ENCODE measurements at regions not wholly inside any gene's neighbourhood (a gene's known extent, or its start where the extent isn't known, plus 50 kb on each side); places are given as distances from the start of the nearest gene placed in this dataset.

DNA sequence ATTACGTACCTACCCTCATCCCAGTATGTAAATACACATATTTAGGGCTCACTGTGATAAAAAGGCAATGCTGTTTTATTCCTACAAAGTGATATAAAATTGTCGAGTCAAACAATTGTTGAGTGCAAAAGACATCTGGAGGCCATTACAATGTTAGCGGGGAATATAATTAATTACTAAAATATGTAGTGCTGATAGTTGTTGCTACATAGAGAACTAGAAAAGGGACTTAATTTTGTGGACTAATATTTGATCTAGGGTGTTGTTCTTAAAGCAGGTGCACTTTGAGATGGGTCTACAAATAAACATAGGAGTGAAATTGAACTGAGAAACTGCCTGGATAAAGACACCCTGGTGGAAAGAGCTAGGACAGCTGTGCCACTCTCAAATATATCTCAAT lies 300.1 kb downstream of the NOL4 start:
- no peaks in the 10 kb centered on the region for H3K36me3 ChIP-seq (ENCODE audit: control insufficient read depth, insufficient read depth, low read length)
- H3K27ac ChIP-seq (ENCODE audit: low read length), result no peak overlapping the region
- DNase-seq (ENCODE audit: low read depth, low spot score), result no peak
- no CpG with 5 or more reads among the region's 3 CpGs for WGBS (ENCODE audit: insufficient coverage, insufficient read length)
- no peaks in the 10 kb centered on the region for H3K4me1 ChIP-seq (ENCODE audit: control insufficient read depth, insufficient read depth, low read length)
- no peaks in the 10 kb centered on the region for H3K27me3 ChIP-seq (ENCODE audit: control insufficient read depth, insufficient read depth, low read length)
- H3K9me3 ChIP-seq (ENCODE audit: control insufficient read depth, insufficient read depth, low read length), result no peaks in the 10 kb centered on the region
- H3K4me3 ChIP-seq (ENCODE audit: low read length), result no peak overlapping the region

GRCh38 chr18:33923980-33924379 lies 300.7 kb downstream of the NOL4 start:
- no peak overlapping the region for H3K4me3 ChIP-seq (ENCODE audit: low read length)
- no peaks in the 10 kb centered on the region for H3K27me3 ChIP-seq (ENCODE audit: control insufficient read depth, insufficient read depth, low read length)
- no CpG with 5 or more reads among the region's 3 CpGs for WGBS (ENCODE audit: insufficient coverage, insufficient read length)
- H3K36me3 ChIP-seq (ENCODE audit: control insufficient read depth, insufficient read depth, low read length), result no peaks in the 10 kb centered on the region
- no peak overlapping the region for H3K27ac ChIP-seq (ENCODE audit: low read length)
- no peaks in the 10 kb centered on the region for H3K4me1 ChIP-seq (ENCODE audit: control insufficient read depth, insufficient read depth, low read length)
- no peak for DNase-seq (ENCODE audit: low read depth, low spot score)
- H3K9me3 ChIP-seq (ENCODE audit: control insufficient read depth, insufficient read depth, low read length), result no peaks in the 10 kb centered on the region

GRCh38 chr18:33918571-33918970 lies 306.1 kb downstream of the NOL4 start:
- no peaks in the 10 kb centered on the region for H3K36me3 ChIP-seq (ENCODE audit: control insufficient read depth, insufficient read depth, low read length)
- no peak for DNase-seq (ENCODE audit: low read depth, low spot score)
- H3K27ac ChIP-seq (ENCODE audit: low read length), result no peak overlapping the region
- H3K27me3 ChIP-seq (ENCODE audit: control insufficient read depth, insufficient read depth, low read length), result no peaks in the 10 kb centered on the region
- no CpG with 5 or more reads among the region's 3 CpGs for WGBS (ENCODE audit: insufficient coverage, insufficient read length)
- H3K9me3 ChIP-seq (ENCODE audit: control insufficient read depth, insufficient read depth, low read length), result no peaks in the 10 kb centered on the region
- no peak overlapping the region for H3K4me3 ChIP-seq (ENCODE audit: low read length)
- no peaks in the 10 kb centered on the region for H3K4me1 ChIP-seq (ENCODE audit: control insufficient read depth, insufficient read depth, low read length)

- no peaks in the 10 kb centered on the region for H3K36me3 ChIP-seq (ENCODE audit: control insufficient read depth, insufficient read depth, low read length)
- H3K4me1 ChIP-seq (ENCODE audit: control insufficient read depth, insufficient read depth, low read length), result no peaks in the 10 kb centered on the region
- H3K4me3 ChIP-seq (ENCODE audit: low read length), result no peak overlapping the region
- no CpG with 5 or more reads among the region's 4 CpGs for WGBS (ENCODE audit: insufficient coverage, insufficient read length)
- DNase-seq (ENCODE audit: low read depth, low spot score), result no peak
- H3K27me3 ChIP-seq (ENCODE audit: control insufficient read depth, insufficient read depth, low read length), result no peaks in the 10 kb centered on the region
- H3K27ac ChIP-seq (ENCODE audit: low read length), result no peak overlapping the region
- no peaks in the 10 kb centered on the region for H3K9me3 ChIP-seq (ENCODE audit: control insufficient read depth, insufficient read depth, low read length)
These were observed 308.5 kb downstream of the NOL4 start for GRCh38 chr18:33916200-33916599.

DNA sequence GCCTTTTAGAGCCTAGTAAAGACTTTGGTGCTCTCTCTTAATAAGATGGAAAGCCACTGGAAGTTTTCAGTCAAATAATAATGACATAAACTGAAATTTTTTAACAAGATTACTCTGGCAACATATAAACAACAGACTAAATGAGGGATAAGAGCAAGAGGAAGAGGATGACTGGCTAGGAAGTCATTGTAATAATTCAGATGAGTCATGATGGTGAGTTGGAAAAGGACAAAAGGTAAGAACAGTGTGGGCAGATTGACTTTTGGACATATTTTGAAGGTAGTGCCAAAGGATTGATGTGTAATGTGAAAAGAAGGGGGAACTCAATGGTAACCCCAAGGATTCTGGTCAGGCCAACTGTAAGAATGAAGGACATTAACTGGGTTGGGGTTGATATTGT lies 310.3 kb downstream of the NOL4 start:
- Histone ChIP-seq H3K9me3 (ENCODE audit: control insufficient read depth, insufficient read depth, low read length) (no peaks in the 10 kb centered on the region), H3K27me3 (ENCODE audit: control insufficient read depth, insufficient read depth, low read length) (no peaks in the 10 kb centered on the region), H3K4me1 (ENCODE audit: control insufficient read depth, insufficient read depth, low read length) (no peaks in the 10 kb centered on the region), H3K4me3 (ENCODE audit: low read length) (no peak overlapping the region), H3K27ac (ENCODE audit: low read length) (no peak overlapping the region), H3K36me3 (ENCODE audit: control insufficient read depth, insufficient read depth, low read length) (no peaks in the 10 kb centered on the region)
- no peak for DNase-seq (ENCODE audit: low read depth, low spot score)

DNA sequence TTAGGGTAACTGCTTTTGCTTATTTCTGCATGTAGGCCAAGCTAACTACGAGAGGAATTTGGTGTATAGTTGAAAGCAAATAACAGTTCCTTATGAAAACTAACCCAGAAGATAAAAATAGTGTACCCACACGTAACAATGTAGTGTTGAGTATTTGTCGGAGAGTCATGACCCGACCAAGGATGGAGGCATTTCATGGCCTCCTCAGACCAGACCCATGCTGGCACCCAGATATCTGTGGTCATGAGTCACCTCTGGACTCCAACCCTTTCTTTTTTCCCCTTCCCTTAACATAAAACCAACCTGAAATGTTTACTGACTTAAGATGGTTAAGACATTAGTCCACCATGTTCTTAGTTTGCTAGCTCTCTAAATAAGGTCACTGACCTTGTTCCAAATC lies 318.7 kb downstream of the NOL4 start:
- Histone ChIP-seq H3K4me1 (ENCODE audit: control insufficient read depth, insufficient read depth, low read length) (no peaks in the 10 kb centered on the region), H3K36me3 (ENCODE audit: control insufficient read depth, insufficient read depth, low read length) (no peaks in the 10 kb centered on the region), H3K9me3 (ENCODE audit: control insufficient read depth, insufficient read depth, low read length) (no peaks in the 10 kb centered on the region; the same call in 1 of the 2 replicates), H3K27ac (ENCODE audit: low read length) (no peak overlapping the region), H3K27me3 (ENCODE audit: control insufficient read depth, insufficient read depth, low read length) (no peaks in the 10 kb centered on the region), H3K4me3 (ENCODE audit: low read length) (no peak overlapping the region)
- WGBS (ENCODE audit: insufficient coverage, insufficient read length), result no CpG with 5 or more reads among the region's 4 CpGs
- no peak for DNase-seq (ENCODE audit: low read depth, low spot score)

GRCh38 chr18:33901894-33902512 lies 322.7 kb downstream of the NOL4 start:
- WGBS (ENCODE audit: insufficient coverage, insufficient read length), result no CpG with 5 or more reads among the region's 1 CpG
- Histone ChIP-seq H3K4me3 (ENCODE audit: low read length) (no peak overlapping the region), H3K9me3 (ENCODE audit: control insufficient read depth, insufficient read depth, low read length) (no peaks in the 10 kb centered on the region; the same call in 1 of the 2 replicates), H3K4me1 (ENCODE audit: control insufficient read depth, insufficient read depth, low read length) (no peaks in the 10 kb centered on the region), H3K27ac (ENCODE audit: low read length) (no peak overlapping the region), H3K27me3 (ENCODE audit: control insufficient read depth, insufficient read depth, low read length) (no peaks in the 10 kb centered on the region), H3K36me3 (ENCODE audit: control insufficient read depth, insufficient read depth, low read length) (no peaks in the 10 kb centered on the region)
- no peak for DNase-seq (ENCODE audit: low read depth, low spot score)

DNA sequence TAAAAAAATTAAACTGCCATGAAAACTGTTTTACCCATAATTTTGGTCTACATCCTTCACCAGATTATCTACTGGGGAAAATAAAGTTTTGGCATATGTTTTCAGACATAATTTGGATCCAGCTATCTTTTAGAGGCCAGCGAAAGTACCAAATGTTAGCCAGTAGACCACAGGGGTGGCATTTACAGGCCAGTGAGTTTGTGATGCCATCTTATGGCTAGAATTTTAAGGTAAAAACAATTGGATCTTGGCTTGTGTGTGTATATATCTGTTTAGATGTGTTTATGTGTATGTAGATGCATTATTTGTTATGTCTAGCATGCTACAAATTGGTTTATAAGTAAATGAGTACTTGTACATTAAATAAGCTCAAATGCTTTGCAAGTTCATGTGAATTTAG lies 322.6 kb downstream of the ASXL3 start:
- no peak overlapping the region for H3K4me3 ChIP-seq (ENCODE audit: low read length)
- DNase-seq (ENCODE audit: low read depth, low spot score), result no peak
- WGBS (ENCODE audit: insufficient coverage, insufficient read length), result no CpG with 5 or more reads among the region's 1 CpG

DNA sequence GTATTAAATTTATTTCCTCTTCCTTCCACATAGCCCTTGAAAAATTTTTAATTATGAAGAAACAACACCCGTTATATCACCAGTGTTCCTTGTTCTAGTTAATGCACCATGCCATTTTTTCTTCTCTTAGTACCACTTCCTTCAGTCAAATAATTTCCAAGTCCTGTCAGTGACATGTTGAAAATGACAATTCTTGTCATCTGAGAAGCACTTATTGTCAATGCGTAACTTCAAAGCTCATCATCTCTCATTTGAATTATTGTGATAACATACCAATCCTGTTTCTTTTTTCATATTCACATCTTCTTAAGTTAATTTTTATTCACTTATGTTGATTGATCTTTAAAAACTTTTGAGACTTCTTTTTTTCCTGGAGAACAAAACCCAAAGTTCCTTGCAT lies 320.4 kb downstream of the ASXL3 start:
- H3K4me1 ChIP-seq (ENCODE audit: control insufficient read depth, insufficient read depth, low read length), result no peaks in the 10 kb centered on the region
- no peaks in the 10 kb centered on the region for H3K27me3 ChIP-seq (ENCODE audit: control insufficient read depth, insufficient read depth, low read length)
- H3K36me3 ChIP-seq (ENCODE audit: control insufficient read depth, insufficient read depth, low read length), result no peaks in the 10 kb centered on the region
- no peak for DNase-seq (ENCODE audit: low read depth, low spot score)
- no peaks in the 10 kb centered on the region; the same call in 1 of the 2 replicates for H3K9me3 ChIP-seq (ENCODE audit: control insufficient read depth, insufficient read depth, low read length)
- no peak overlapping the region for H3K27ac ChIP-seq (ENCODE audit: low read length)
- WGBS (ENCODE audit: insufficient coverage, insufficient read length), result no CpG with 5 or more reads among the region's 2 CpGs
- H3K4me3 ChIP-seq (ENCODE audit: low read length), result no peak overlapping the region

More for the DNA sequence above, 322.6 kb downstream of the ASXL3 start:
- Histone ChIP-seq H3K27me3 (ENCODE audit: control insufficient read depth, insufficient read depth, low read length) (no peaks in the 10 kb centered on the region), H3K36me3 (ENCODE audit: control insufficient read depth, insufficient read depth, low read length) (no peaks in the 10 kb centered on the region), H3K27ac (ENCODE audit: low read length) (no peak overlapping the region), H3K9me3 (ENCODE audit: control insufficient read depth, insufficient read depth, low read length) (no peaks in the 10 kb centered on the region; the same call in 1 of the 2 replicates), H3K4me1 (ENCODE audit: control insufficient read depth, insufficient read depth, low read length) (no peaks in the 10 kb centered on the region)

DNA sequence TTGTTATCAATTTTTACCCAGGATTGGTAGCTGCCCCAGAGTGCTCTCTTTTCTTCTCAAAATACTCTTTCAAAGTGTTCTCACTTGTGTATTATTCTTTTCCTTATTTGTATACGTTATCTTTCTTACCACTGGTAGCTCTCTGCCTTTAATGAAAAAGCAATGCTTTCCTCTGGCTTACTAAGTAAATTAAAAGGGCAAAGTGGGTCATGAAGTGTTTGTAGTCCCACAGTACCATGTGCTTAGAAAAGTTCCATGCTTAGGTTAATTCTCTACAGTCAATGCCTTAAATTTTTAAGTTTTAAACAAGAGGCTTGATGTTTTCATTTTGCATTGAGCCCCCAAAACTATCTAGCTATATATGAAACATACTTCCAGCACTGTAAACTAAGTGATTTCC lies 300.2 kb downstream of the ASXL3 start:
- Histone ChIP-seq H3K9me3 (ENCODE audit: control insufficient read depth, insufficient read depth, low read length) (no peaks in the 10 kb centered on the region), H3K27me3 (ENCODE audit: control insufficient read depth, insufficient read depth, low read length) (no peaks in the 10 kb centered on the region), H3K36me3 (ENCODE audit: control insufficient read depth, insufficient read depth, low read length) (no peaks in the 10 kb centered on the region), H3K4me1 (ENCODE audit: control insufficient read depth, insufficient read depth, low read length) (no peaks in the 10 kb centered on the region), H3K4me3 (ENCODE audit: low read length) (no peak overlapping the region), H3K27ac (ENCODE audit: low read length) (no peak overlapping the region)
- DNase-seq (ENCODE audit: low read depth, low spot score), result no peak
- no CpG with 5 or more reads among the region's 1 CpG for WGBS (ENCODE audit: insufficient coverage, insufficient read length)

DNA sequence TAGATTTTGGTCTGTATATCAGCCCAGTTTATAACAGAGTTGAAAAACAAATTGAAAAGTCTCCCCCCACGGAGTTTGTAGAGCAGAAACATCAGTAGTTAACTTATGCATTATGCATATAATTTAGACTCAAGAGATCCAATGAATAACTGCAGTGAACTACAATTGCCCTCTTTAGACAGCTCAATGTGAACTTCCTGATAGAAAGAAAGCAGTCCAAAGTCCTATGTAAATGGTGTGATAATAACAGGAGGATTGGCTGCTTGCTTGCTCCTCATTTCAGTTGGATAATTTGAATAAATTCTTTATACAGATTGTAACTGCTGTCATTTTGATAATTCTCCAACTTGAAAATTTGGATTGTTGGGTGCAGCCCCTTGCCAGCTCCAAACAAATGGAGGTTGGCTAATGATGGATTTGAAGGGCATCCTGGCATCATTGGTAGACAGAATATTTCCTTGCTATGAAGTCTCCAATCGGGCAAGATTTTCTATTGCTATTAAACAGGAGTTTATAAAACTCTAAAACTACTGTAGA lies 297.1 kb downstream of the ASXL3 start:
- no peak overlapping the region for H3K27ac ChIP-seq (ENCODE audit: low read length)
- H3K4me3 ChIP-seq (ENCODE audit: low read length), result no peak overlapping the region
- no peaks in the 10 kb centered on the region for H3K4me1 ChIP-seq (ENCODE audit: control insufficient read depth, insufficient read depth, low read length)
- no peak for DNase-seq (ENCODE audit: low read depth, low spot score)
- H3K36me3 ChIP-seq (ENCODE audit: control insufficient read depth, insufficient read depth, low read length), result no peaks in the 10 kb centered on the region
- H3K9me3 ChIP-seq (ENCODE audit: control insufficient read depth, insufficient read depth, low read length), result no peaks in the 10 kb centered on the region
- H3K27me3 ChIP-seq (ENCODE audit: control insufficient read depth, insufficient read depth, low read length), result no peaks in the 10 kb centered on the region
- no CpG with 5 or more reads among the region's 2 CpGs for WGBS (ENCODE audit: insufficient coverage, insufficient read length)

Measured in iPS DF 6.9 (cell line).